MM.1S (cell line): ENCODE measurements at regions not wholly inside any gene's neighbourhood (a gene's known extent, or its start where the extent isn't known, plus 50 kb on each side); places are given as distances from the start of the nearest gene placed in this dataset.
A peak's percentile ranks its signal among the peaks of the same experiment; 100 is the strongest.

Experiments used
- DNase-seq: peaks from one replicate; pipeline ENCODE4 v3.0.0-alpha.2; 2015
- H2AFZ ChIP-seq: fragments of 300-600 bp; sonication (generic); 2 replicates; pipeline ENCODE4 v1.6.0; 2016; ENCODE audit warnings: antibody characterized with exemption, low read length
- H3F3A ChIP-seq: fragments of 300-600 bp; sonication (generic); 2 replicates; pipeline ENCODE4 v1.6.1; 2016; ENCODE audit warnings: mild to moderate bottlenecking, antibody characterized with exemption, low read length, moderate library complexity, mixed read lengths; ENCODE audit not compliant: insufficient read depth
- H3K27ac ChIP-seq: fragments of 300-600 bp; sonication (generic); 2 replicates; pipeline ENCODE4 v1.5.1; 2016; ENCODE audit warnings: mild to moderate bottlenecking, low read length
- H3K27me3 ChIP-seq: fragments of 300-600 bp; sonication (generic); replicated peaks from 2 replicates; pipeline ENCODE4 v1.6.0; 2016; ENCODE audit warnings: low read length; ENCODE audit not compliant: insufficient read depth
- H3K36me3 ChIP-seq: fragments of 300-600 bp; sonication (generic); replicated peaks from 2 replicates; pipeline ENCODE4 v1.6.1; 2016; ENCODE audit warnings: mild to moderate bottlenecking, low read length, mixed read lengths; ENCODE audit not compliant: insufficient read depth
- H3K4me1 ChIP-seq: fragments of 300-600 bp; sonication (generic); 2 replicates; pipeline ENCODE4 v1.6.1; 2016; ENCODE audit warnings: low read length, mixed read lengths
- H3K4me2 ChIP-seq: fragments of 300-600 bp; sonication (generic); 2 replicates; pipeline ENCODE4 v1.6.0; 2016; ENCODE audit warnings: low read depth, low read length
- H3K4me3 ChIP-seq: fragments of 300-600 bp; sonication (generic); 2 replicates; pipeline ENCODE4 v1.5.1; 2016; ENCODE audit warnings: low read length, mixed read lengths
- H3K79me2 ChIP-seq: fragments of 300-600 bp; sonication (generic); 2 replicates; pipeline ENCODE4 v1.6.1; 2016; ENCODE audit warnings: mixed run types, low read length, mixed read lengths
- H3K9ac ChIP-seq: fragments of 300-600 bp; sonication (generic); 2 replicates; pipeline ENCODE4 v1.6.1; 2016; ENCODE audit warnings: low read length, mixed read lengths
- H3K9me2 ChIP-seq: fragments of 300-600 bp; sonication (generic); replicated peaks from 2 replicates; pipeline ENCODE4 v1.6.1; 2016; ENCODE audit warnings: mild to moderate bottlenecking, low read length, mixed read lengths; ENCODE audit not compliant: insufficient read depth
- H3K9me3 ChIP-seq: fragments of 300-600 bp; sonication (generic); replicated peaks from 2 replicates; pipeline ENCODE4 v1.6.1; 2016; ENCODE audit warnings: mild to moderate bottlenecking, low read length, mixed read lengths; ENCODE audit not compliant: insufficient read depth
- H4K20me1 ChIP-seq: fragments of 300-600 bp; sonication (generic); 2 replicates; pipeline ENCODE4 v1.6.1; 2016; ENCODE audit warnings: mild to moderate bottlenecking, low read length, moderate library complexity, mixed read lengths; ENCODE audit not compliant: insufficient read depth
- EZH2 ChIP-seq: fragments of 300-600 bp; sonication (generic); optimal IDR thresholded peaks from 2 replicates; pipeline ENCODE3; 2017; ENCODE audit warnings: low read depth, mild to moderate bottlenecking, antibody characterized with exemption, low read length, mixed read lengths
- EZH2phosphoT487 ChIP-seq: fragments of 300-600 bp; sonication (generic); IDR thresholded peaks from 2 replicates; pipeline ENCODE4 v1.6.1; 2018; ENCODE audit warnings: antibody characterized with exemption, low read length
- TF ChIP-seq, protein P1 (sequence below): fragments of 300-600 bp; sonication (generic); IDR thresholded peaks from 2 replicates; pipeline ENCODE4 v1.5.1; 2016; ENCODE audit warnings: antibody characterized with exemption, low read length, mixed read lengths

GRCh38 chr21:15517394-15517793 lies 212.4 kb upstream of the USP25 start:
- no peak overlapping the region for H2AFZ ChIP-seq

DNA sequence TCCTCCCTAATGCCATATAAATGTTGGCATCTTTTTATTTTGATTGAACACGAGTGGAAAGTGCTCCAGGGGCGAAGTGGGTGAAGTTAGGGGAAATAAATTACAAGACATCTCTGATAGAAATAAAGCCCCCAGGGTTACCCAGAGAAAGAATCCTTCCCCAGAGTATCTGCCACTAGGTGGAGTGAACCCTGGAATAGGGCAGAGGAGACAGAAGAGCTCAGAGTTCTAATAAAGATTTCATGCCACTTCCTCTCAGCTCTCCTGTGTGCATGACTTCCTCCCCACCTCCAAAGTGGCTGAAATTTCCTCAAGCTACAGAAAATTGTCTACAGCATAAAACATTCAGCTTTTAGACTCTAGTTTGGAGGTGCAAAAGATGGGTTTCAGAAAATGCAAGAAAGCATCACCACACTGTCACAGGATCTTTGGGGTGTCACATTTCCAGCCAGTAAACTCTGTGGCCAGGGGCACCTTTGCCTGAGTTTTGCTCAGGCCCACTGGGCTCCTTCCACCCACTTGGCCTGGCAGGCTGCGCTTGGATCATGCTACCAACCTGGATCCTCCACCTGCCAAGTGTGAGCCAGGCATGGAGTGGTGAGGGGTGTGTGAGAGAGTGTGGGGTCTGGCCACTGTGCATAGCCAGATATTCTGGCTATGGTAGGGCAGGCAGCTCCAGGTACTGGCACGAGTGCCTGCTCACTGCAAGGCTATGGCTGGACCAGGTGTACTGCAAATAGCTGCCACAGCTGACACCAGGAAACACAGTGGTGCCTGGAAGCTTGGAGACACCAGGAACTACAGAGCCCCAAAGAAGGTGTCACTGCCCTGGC lies 208.8 kb upstream of the USP25 start:
- Histone ChIP-seq H3K27ac (no peak overlapping the region), H4K20me1 (no peaks in the 10 kb centered on the region), H3F3A (no peaks in the 10 kb centered on the region), H3K27me3 (no peaks in the 10 kb centered on the region), H2AFZ (no peak overlapping the region), H3K79me2 (no peaks in the 10 kb centered on the region), H3K36me3 (no peaks in the 10 kb centered on the region), H3K4me1 (no peaks in the 10 kb centered on the region), H3K4me3 (no peak overlapping the region), H3K9ac (no peak overlapping the region), H3K4me2 (no peak overlapping the region), H3K9me2 (no peaks in the 10 kb centered on the region), H3K9me3 (no peaks in the 10 kb centered on the region)
- no peak for DNase-seq
- TF ChIP-seq EZH2: no peak
- TF ChIP-seq, protein P1, sequence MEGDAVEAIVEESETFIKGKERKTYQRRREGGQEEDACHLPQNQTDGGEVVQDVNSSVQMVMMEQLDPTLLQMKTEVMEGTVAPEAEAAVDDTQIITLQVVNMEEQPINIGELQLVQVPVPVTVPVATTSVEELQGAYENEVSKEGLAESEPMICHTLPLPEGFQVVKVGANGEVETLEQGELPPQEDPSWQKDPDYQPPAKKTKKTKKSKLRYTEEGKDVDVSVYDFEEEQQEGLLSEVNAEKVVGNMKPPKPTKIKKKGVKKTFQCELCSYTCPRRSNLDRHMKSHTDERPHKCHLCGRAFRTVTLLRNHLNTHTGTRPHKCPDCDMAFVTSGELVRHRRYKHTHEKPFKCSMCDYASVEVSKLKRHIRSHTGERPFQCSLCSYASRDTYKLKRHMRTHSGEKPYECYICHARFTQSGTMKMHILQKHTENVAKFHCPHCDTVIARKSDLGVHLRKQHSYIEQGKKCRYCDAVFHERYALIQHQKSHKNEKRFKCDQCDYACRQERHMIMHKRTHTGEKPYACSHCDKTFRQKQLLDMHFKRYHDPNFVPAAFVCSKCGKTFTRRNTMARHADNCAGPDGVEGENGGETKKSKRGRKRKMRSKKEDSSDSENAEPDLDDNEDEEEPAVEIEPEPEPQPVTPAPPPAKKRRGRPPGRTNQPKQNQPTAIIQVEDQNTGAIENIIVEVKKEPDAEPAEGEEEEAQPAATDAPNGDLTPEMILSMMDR: 0 out of 2 replicates have a peak, but pooled peaks have one; percentile 4

More at GRCh38 chr21:15517394-15517793, 212.4 kb upstream of the USP25 start:
- TF ChIP-seq EZH2 (no peak), EZH2phosphoT487 (no peak)
- TF ChIP-seq, protein P1: no peak
- Histone ChIP-seq H3K4me1 (no peaks in the 10 kb centered on the region), H3K9ac (no peak overlapping the region), H3K9me2 (no peaks in the 10 kb centered on the region), H3K4me2 (no peak overlapping the region), H3K79me2 (no peaks in the 10 kb centered on the region), H3K9me3 (no peaks in the 10 kb centered on the region), H3K27me3 (no peaks in the 10 kb centered on the region), H3K27ac (no peak overlapping the region), H3K36me3 (no peaks in the 10 kb centered on the region), H3K4me3 (no peak overlapping the region), H4K20me1 (no peaks in the 10 kb centered on the region), H3F3A (no peaks in the 10 kb centered on the region)
- no peak for DNase-seq

GRCh38 chr21:15521644-15522001 lies 208.2 kb upstream of the USP25 start:
- Histone ChIP-seq H3F3A (no peaks in the 10 kb centered on the region), H2AFZ (no peak overlapping the region), H3K9me2 (no peaks in the 10 kb centered on the region), H3K27me3 (no peaks in the 10 kb centered on the region), H3K9me3 (no peaks in the 10 kb centered on the region), H3K9ac (no peak overlapping the region), H4K20me1 (no peaks in the 10 kb centered on the region), H3K27ac (no peak overlapping the region), H3K4me2 (no peak overlapping the region), H3K4me1 (no peaks in the 10 kb centered on the region), H3K4me3 (no peak overlapping the region), H3K36me3 (no peaks in the 10 kb centered on the region), H3K79me2 (no peaks in the 10 kb centered on the region)
- no peak for DNase-seq
- TF ChIP-seq EZH2phosphoT487 (no peak), EZH2 (no peak)
- TF ChIP-seq, protein P1: no peak
